H9 (cell line): ENCODE measurements at regions not wholly inside any gene's neighbourhood (a gene's known extent, or its start where the extent isn't known, plus 50 kb on each side); places are given as distances from the start of the nearest gene placed in this dataset.

ENCODE experiments used
- DNase-seq: peaks from one replicate; pipeline ENCODE4 v3.0.0-alpha.2; 2017
- H2AFZ ChIP-seq: one replicate; pipeline ENCODE4 v1.6.1; 2013; ENCODE audit warnings: mild to moderate bottlenecking, low read length, control low read depth, moderate library complexity
- H2AK5ac ChIP-seq: 2 replicates; pipeline ENCODE4 v1.6.1; 2013; ENCODE audit warnings: low read length, control low read depth, mixed read lengths; ENCODE audit not compliant: insufficient read length
- H2BK120ac ChIP-seq: one replicate; pipeline ENCODE4 v1.6.1; 2013; ENCODE audit warnings: low read depth, mild to moderate bottlenecking, low read length, control low read depth, inconsistent platforms; ENCODE audit not compliant: poor library complexity, severe bottlenecking
- H2BK12ac ChIP-seq: 2 replicates; pipeline ENCODE4 v1.6.1; 2013; ENCODE audit warnings: low read length, control low read depth, mixed read lengths, low read depth; ENCODE audit not compliant: insufficient read length
- H2BK15ac ChIP-seq: 2 replicates; pipeline ENCODE4 v1.6.1; 2013; ENCODE audit warnings: low read depth, low read length, control low read depth
- H2BK20ac ChIP-seq: one replicate; pipeline ENCODE4 v1.6.1; 2013; ENCODE audit warnings: low read depth, mild to moderate bottlenecking, low read length, control low read depth, inconsistent platforms; ENCODE audit not compliant: poor library complexity, severe bottlenecking
- H2BK5ac ChIP-seq: 2 replicates; pipeline ENCODE4 v1.6.1; 2013; ENCODE audit warnings: low read length, control low read depth, mixed read lengths; ENCODE audit not compliant: insufficient read length
- H3K14ac ChIP-seq: 2 replicates; pipeline ENCODE4 v1.6.1; 2013; ENCODE audit warnings: low read length, control low read depth; ENCODE audit not compliant: insufficient read depth
- H3K18ac ChIP-seq: 2 replicates; pipeline ENCODE4 v1.6.1; 2013; ENCODE audit warnings: low read depth, mild to moderate bottlenecking, mixed read lengths, low read length, control low read depth; ENCODE audit not compliant: insufficient read length
- H3K23ac ChIP-seq: 2 replicates; pipeline ENCODE4 v1.6.1; 2013; ENCODE audit warnings: low read length, control low read depth, mixed read lengths, low read depth; ENCODE audit not compliant: insufficient read length
- H3K23me2 ChIP-seq: 2 replicates; pipeline ENCODE4 v1.6.1; 2013; ENCODE audit warnings: low read depth, mild to moderate bottlenecking, mixed read lengths, low read length, control low read depth; ENCODE audit not compliant: insufficient read length, poor library complexity, severe bottlenecking
- H3K27ac ChIP-seq: 2 replicates; pipeline ENCODE4 v1.5.1; 2013; ENCODE audit warnings: low read length, control low read depth, mixed read lengths, low read depth; ENCODE audit not compliant: insufficient read length
- H3K27me3 ChIP-seq: 2 replicates; pipeline ENCODE4 v1.6.1; 2013; ENCODE audit warnings: low read length, control low read depth, inconsistent platforms; ENCODE audit not compliant: insufficient read depth
- H3K4ac ChIP-seq: 2 replicates; pipeline ENCODE4 v1.6.1; 2013; ENCODE audit warnings: low read depth, mild to moderate bottlenecking, control low read depth, inconsistent platforms, low read length, moderate library complexity
- H3K4me1 ChIP-seq: 2 replicates; pipeline ENCODE4 v1.6.1; 2013; ENCODE audit warnings: low read length, control low read depth, inconsistent platforms; ENCODE audit not compliant: insufficient read depth
- H3K4me2 ChIP-seq: 2 replicates; pipeline ENCODE4 v1.6.1; 2013; ENCODE audit warnings: low read length, control low read depth, mixed read lengths; ENCODE audit not compliant: insufficient read length, insufficient read depth
- H3K56ac ChIP-seq: 2 replicates; pipeline ENCODE4 v1.6.1; 2013; ENCODE audit warnings: low read depth, mild to moderate bottlenecking, mixed read lengths, low read length, control low read depth; ENCODE audit not compliant: insufficient read length
- H3K79me1 ChIP-seq: 2 replicates; pipeline ENCODE4 v1.6.1; 2013; ENCODE audit warnings: low read depth, mild to moderate bottlenecking, moderate library complexity, low read length, control low read depth, inconsistent platforms; ENCODE audit not compliant: insufficient read depth, poor library complexity, severe bottlenecking
- H3K79me2 ChIP-seq: 2 replicates; pipeline ENCODE4 v1.6.1; 2013; ENCODE audit warnings: low read length, control low read depth, inconsistent platforms; ENCODE audit not compliant: insufficient read depth
- H3K9ac ChIP-seq: 2 replicates; pipeline ENCODE4 v1.6.1; 2013; ENCODE audit warnings: low read length, control low read depth, mixed read lengths; ENCODE audit not compliant: insufficient read length; ENCODE audit errors: extremely low read depth
- H3K9me3 ChIP-seq: one replicate; pipeline ENCODE4 v1.6.1; 2013; ENCODE audit warnings: low read depth, low read length, inconsistent platforms; ENCODE audit not compliant: control insufficient read depth
- H3T11ph ChIP-seq: one replicate; pipeline ENCODE4 v1.6.1; 2013; ENCODE audit warnings: mild to moderate bottlenecking, low read length, control low read depth, inconsistent platforms
- H4K20me1 ChIP-seq: one replicate; pipeline ENCODE4 v1.6.1; 2013; ENCODE audit not compliant: control insufficient read depth, insufficient read length, insufficient read depth
- H4K5ac ChIP-seq: 2 replicates; pipeline ENCODE4 v1.6.1; 2013; ENCODE audit warnings: low read depth, mild to moderate bottlenecking, mixed read lengths, low read length, control low read depth; ENCODE audit not compliant: insufficient read length
- H4K8ac ChIP-seq: replicated peaks from 2 replicates; pipeline ENCODE4 v1.6.1; 2013; ENCODE audit warnings: low read length, control low read depth, mixed read lengths, low read depth; ENCODE audit not compliant: insufficient read length
- H4K91ac ChIP-seq: 2 replicates; pipeline ENCODE4 v1.6.1; 2013; ENCODE audit warnings: low read depth, mild to moderate bottlenecking, moderate library complexity, mixed read lengths, low read length, control low read depth; ENCODE audit not compliant: insufficient read length
- H3K27ac Mint-ChIP-seq, 3 experiments: 2 replicates in 2 of 3; 3 replicates in 1 of 3; pipeline ENCODE4 v1.8.0; 2020 to 2021; ENCODE audit warnings: mixed read lengths in 3 of 3, mild to moderate bottlenecking in 1 of 3, moderate library complexity in 1 of 3
- H3K27me3 Mint-ChIP-seq: 2 replicates; pipeline ENCODE4 v1.8.0; 2021; ENCODE audit warnings: low read depth, mild to moderate bottlenecking, moderate library complexity, mixed read lengths
- H3K36me3 Mint-ChIP-seq, 3 experiments: 2 replicates in 2 of 3; 3 replicates in 1 of 3; pipeline ENCODE4 v1.8.0; 2020 to 2021; ENCODE audit warnings: low read depth in 3 of 3, mixed read lengths in 3 of 3; ENCODE audit not compliant: insufficient read depth in 1 of 3
- H3K4me1 Mint-ChIP-seq, 2 experiments: 2 replicates each; pipeline ENCODE4 v1.8.0; 2020; ENCODE audit warnings: mixed read lengths in 2 of 2
- H3K4me3 Mint-ChIP-seq, 2 experiments: 2 replicates in 1 of 2; 3 replicates in 1 of 2; pipeline ENCODE4 v1.8.0; 2020 to 2021; ENCODE audit warnings: mild to moderate bottlenecking in 2 of 2, mixed read lengths in 2 of 2, moderate library complexity in 1 of 2
- H3K9me3 Mint-ChIP-seq, 2 experiments: 2 replicates in 1 of 2; 3 replicates in 1 of 2; pipeline ENCODE4 v1.8.0; 2020; ENCODE audit warnings: mild to moderate bottlenecking in 2 of 2, mixed read lengths in 2 of 2, moderate library complexity in 1 of 2
- WGBS: extraction: QIAGEN DNeasy Blood & Tissue Kit; methylation state at CpG from one replicate; pipeline ENCODE4 v1.1.7; 2013; ENCODE audit warnings: missing lambda C conversion rate, low lambda C conversion rate, mixed read lengths; ENCODE audit not compliant: insufficient read length; ENCODE audit errors: extremely low coverage; 5-methylcytosine and 5-hydroxymethylcytosine counted together
- TF ChIP-seq, protein P1 (sequence below): fragments of 200-600 bp; sonication (generic); conservative IDR thresholded peaks from 3 replicates; pipeline ENCODE4 v1.8.0; 2021; ENCODE audit warnings: antibody characterized with exemption, mild to moderate bottlenecking

DNA sequence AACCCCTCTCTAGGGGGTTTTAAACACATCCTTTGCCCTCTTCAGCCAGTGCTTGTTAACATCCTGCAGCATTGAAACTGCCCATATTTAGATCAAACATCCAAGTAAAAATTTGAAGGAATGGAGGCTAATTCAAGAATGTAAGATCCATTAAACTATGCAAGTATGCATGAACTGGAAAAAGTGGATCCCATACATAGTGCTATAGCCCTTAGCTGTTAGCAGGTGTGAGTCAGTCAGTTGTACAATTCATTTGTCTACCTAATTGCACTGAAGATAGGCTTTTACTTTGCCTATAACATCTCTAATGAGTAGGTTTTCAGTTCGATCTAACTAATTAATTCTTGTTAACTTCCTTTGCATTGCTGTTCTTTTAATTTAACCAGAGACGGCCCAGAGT, 270.9 kb downstream of the LMO4 start:
- H3K56ac ChIP-seq: no peak overlapping the region
- Mint-ChIP-seq H3K9me3 (no peaks in the 10 kb centered on the region; a peak in 1 of 5 replicates), H3K4me3 (no peak overlapping the region), H3K27ac (no peak overlapping the region), H3K4me1 (peaks cover 3 to 13% of the 10 kb centered on the region in 2 experiments), H3K27me3 (no peaks in the 10 kb centered on the region), H3K36me3 (peaks cover 0 to 4% (median 0%) of the 10 kb centered on the region in 3 experiments; a peak in 2 of 7 replicates)
- no peak overlapping the region for H2BK20ac ChIP-seq
- no peaks in the 10 kb centered on the region for H4K20me1 ChIP-seq
- H3K79me2 ChIP-seq: no peaks in the 10 kb centered on the region
- no peaks in the 10 kb centered on the region for H3K27me3 ChIP-seq
- H3K18ac ChIP-seq: no peak overlapping the region
- DNase-seq: no peak
- H2BK120ac ChIP-seq: no peak overlapping the region
- H3T11ph ChIP-seq: no peak overlapping the region
- no peak overlapping the region for H4K5ac ChIP-seq
- H2AFZ ChIP-seq: no peak overlapping the region
- H3K27ac ChIP-seq: no peak overlapping the region
- no peaks in the 10 kb centered on the region for H3K23me2 ChIP-seq
- no peak overlapping the region for H3K4ac ChIP-seq
- H3K79me1 ChIP-seq: no peaks in the 10 kb centered on the region
- no peak overlapping the region for H4K91ac ChIP-seq
- H3K9ac ChIP-seq: no peak overlapping the region
- WGBS: no CpG with 5 or more reads among the region's 2 CpGs
- no peak overlapping the region for H2BK5ac ChIP-seq
- TF ChIP-seq, protein P1, sequence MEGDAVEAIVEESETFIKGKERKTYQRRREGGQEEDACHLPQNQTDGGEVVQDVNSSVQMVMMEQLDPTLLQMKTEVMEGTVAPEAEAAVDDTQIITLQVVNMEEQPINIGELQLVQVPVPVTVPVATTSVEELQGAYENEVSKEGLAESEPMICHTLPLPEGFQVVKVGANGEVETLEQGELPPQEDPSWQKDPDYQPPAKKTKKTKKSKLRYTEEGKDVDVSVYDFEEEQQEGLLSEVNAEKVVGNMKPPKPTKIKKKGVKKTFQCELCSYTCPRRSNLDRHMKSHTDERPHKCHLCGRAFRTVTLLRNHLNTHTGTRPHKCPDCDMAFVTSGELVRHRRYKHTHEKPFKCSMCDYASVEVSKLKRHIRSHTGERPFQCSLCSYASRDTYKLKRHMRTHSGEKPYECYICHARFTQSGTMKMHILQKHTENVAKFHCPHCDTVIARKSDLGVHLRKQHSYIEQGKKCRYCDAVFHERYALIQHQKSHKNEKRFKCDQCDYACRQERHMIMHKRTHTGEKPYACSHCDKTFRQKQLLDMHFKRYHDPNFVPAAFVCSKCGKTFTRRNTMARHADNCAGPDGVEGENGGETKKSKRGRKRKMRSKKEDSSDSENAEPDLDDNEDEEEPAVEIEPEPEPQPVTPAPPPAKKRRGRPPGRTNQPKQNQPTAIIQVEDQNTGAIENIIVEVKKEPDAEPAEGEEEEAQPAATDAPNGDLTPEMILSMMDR: no peak
- H2BK15ac ChIP-seq: no peak overlapping the region
- no peaks in the 10 kb centered on the region for H3K9me3 ChIP-seq
- H3K14ac ChIP-seq: no peak overlapping the region
- no peak overlapping the region for H2BK12ac ChIP-seq
- H3K23ac ChIP-seq: no peak overlapping the region
- peaks cover 2% of the 10 kb centered on the region; the same call in 1 of the 2 replicates for H3K4me1 ChIP-seq
- no peak overlapping the region for H2AK5ac ChIP-seq
- no peak overlapping the region for H4K8ac ChIP-seq
- no peak overlapping the region for H3K4me2 ChIP-seq
